ENCODE measurements at regions not wholly inside any gene's neighbourhood (a gene's known extent, or its start where the extent isn't known, plus 50 kb on each side); places are given as distances from the start of the nearest gene placed in this dataset.
A peak's percentile ranks its signal among the peaks of the same experiment; 100 is the strongest.

DNA sequence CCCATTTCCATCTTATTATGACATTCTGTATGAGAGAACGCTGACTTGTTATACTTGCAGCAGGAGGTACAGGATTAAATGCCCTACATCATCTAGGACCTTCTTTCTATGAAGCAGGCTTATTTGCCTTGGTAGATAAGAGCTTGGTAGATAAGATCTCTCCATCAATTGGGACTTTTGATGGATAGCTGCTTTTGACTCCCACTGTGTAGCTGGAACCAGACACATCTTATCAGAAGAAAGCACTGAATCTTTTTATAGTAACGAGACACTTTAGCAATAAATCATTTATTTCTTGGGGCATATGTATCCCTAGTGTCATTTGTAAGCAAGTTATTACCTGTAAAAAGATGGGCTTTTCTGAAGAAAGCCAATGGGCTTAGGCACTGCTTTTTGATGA, 613.9 kb downstream of the TECRL start:
- no peak for FAIRE-seq

GRCh38 chr4:63790377-63790776, 618.9 kb downstream of the TECRL start:
- no peak for FAIRE-seq

- FAIRE-seq = no peak
These were observed 621.0 kb downstream of the TECRL start for GRCh38 chr4:63788271-63788670.

DNA sequence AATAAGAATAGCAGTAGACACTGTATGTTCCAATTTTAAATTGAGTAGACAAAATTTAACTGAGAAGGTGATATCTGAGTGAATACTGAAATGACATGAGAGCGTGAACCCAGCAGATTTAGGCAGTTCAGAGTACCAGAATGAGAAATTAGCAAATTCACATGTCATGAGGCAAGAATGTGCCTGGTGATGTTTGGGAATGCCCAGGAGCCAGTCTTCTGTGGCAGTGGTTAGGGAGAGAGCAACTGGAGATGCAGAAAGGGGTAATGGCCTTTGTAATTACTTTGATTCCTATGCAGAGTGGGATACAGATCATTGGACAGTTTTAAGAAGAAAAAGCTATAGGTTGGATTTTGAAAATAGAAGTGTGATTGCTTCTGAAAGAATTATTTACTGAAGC, 621.9 kb downstream of the TECRL start:
- FAIRE-seq = no peak

DNA sequence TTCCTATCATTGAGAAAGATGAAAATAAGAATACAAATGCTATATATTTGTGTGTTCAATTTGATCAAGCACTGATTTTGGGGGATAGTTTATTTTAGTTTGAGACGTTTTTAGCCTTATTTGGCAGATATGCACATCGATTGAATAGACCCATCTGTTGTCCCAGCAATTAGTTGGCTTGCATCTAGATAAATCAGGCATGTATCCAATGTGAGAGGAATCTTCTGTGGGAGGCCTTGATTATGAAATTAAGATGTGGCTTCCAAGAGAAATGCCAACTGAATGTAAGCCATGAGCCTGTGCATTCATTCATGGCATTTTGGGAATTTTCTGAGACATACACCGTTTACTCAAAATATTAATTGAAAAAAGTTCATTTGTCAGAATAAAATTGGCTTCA, 623.1 kb downstream of the TECRL start:
- FAIRE-seq = no peak

- FAIRE-seq = no peak
These were observed 624.4 kb downstream of the TECRL start for GRCh38 chr4:63784822-63785221.

DNA sequence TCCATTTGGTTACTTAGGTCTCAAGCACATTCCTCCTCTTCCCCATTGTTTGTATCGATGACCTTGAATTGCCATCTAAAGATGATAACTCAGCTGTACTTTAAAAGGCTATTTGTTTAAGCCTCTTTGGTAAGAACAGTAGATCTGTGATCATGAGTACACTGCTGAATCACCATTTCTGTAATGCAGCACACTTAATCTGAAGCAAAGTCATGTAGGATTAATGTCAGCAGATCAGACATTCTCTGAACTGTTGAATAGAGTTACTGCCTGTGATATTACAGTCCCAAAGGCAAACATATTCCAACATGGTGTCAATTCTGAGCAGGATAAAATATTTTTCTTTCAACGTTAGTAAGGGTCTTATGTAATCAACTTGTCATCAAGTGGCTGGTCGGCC, 631.6 kb downstream of the TECRL start:
- FAIRE-seq = no peak

- no peak for FAIRE-seq
These were observed 644.9 kb downstream of the TECRL start for GRCh38 chr4:63764400-63764799.

DNA sequence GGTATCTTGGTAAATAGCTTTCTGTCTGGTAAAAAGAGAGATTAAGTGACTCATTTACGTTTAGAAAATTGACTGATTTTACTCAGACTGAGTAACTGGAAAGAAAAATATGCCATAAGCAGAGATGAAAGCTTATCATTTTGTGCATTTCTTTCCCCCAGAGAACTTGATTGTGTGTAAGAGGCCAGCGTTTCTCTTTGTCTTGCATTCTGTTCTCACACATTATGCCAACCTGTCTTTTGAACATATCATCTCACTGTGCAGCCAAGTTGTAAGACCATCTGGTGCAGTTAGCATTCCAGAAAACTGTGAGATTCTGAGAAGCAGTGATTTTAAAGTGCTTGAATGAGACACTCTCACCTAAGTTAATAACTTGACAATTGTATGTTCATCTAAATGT, 651.3 kb downstream of the TECRL start:
- no peak for FAIRE-seq

DNA sequence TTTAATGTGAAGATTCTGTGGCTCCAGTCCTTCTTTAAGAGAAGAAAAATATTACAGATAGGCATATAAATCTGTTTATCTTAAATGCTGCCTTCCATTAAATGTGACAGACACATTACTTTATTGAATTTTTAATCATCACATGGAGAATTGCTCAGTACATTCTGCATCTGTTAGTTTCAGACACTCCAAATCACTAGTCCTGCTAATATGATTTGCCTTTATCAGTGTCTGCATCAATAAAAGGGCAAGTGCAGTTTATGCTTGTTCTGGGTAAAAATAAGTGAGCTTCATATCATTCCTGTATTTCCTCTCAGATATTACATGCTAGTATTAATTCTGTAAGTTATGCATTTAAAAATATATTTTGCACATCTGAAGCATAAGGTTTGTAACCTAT, 666.4 kb downstream of the TECRL start:
- FAIRE-seq = no peak

GRCh38 chr4:63729519-63729918, 679.7 kb downstream of the TECRL start:
- peak; percentile 47 for FAIRE-seq

DNA sequence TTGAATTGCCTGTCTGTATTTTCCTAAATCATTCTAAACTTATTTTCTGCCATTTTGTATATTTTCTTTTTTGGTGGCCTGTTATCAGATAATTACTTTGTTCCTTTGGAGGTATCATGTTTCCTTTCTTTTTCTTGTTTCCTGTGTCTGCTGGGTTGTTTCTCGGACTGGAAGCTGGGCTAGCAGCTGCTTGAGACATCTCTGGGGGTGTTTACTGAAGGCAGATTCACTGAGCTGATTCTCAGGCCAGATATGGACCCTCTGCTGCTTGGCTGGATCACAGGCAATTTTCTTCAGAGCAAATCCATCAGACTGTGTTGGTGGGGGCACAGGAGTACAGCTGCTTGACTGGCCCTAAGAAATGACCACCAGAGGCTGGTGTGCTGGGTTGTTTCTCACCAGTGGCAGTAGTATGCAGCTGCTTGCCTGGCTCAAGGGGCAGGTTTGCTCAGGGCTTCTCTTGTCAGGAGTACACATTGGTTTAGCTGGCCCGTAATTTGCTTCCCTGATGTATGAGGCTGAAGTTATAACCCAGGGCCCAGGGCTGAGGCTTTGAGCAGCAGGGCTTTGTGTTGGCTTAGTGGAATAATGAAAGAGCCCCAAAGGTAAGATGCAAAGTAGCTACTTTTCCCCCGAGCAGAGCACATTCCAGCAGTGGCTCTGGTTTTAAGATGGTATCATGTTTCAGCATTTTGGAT, 680.6 kb downstream of the TECRL start:
- no peak for FAIRE-seq

- no peak for FAIRE-seq
These were observed 691.9 kb downstream of the TECRL start for GRCh38 chr4:63717384-63717783.

GRCh38 chr4:63708661-63709060, 700.6 kb downstream of the TECRL start:
- no peak for FAIRE-seq

GRCh38 chr4:63700569-63700968, 708.7 kb downstream of the TECRL start:
- no peak for FAIRE-seq

DNA sequence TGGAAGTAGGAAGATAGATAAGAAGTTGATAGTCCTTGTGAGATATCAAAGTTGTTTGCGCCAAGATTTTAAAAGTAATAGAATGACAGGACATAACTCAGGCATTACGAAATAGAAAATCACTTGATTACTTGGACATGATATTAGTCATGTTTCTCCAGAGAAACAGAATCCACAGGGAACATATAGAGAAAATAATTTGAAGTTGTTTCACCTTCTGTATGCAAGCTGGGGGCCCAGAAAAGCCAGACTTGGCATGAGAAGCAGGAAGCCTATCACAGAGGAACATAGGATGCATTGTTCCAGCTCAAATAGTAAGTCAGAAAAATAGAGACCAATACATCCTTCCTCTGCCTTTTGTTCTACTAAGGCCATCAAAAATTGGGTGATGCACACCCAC, 715.9 kb downstream of the TECRL start:
- FAIRE-seq = no peak

- no peak for FAIRE-seq
These were observed 730.8 kb downstream of the TECRL start for GRCh38 chr4:63678358-63678931.

- FAIRE-seq = no peak
These were observed 738.5 kb downstream of the TECRL start for GRCh38 chr4:63670735-63671134.

DNA sequence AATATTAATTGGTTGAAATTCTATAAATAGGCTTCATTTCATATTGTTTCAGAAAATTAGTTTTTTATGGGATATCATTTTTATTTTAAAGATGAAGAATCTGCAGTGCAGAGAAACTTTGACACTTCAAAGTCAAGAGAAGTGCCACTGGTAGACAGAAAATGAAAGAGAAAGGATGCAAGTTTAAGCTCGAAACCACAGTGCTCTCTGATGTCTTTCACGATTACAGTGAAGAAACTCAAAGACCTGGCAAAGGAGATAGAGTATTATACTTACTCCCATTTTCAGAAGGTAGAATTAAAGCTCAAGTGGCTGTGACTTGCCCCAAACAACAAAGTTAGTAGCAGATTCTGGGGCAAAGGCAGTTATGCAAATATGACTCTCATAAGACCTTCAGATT, 745.4 kb downstream of the TECRL start:
- FAIRE-seq = no peak

GRCh38 chr4:63644396-63644795, 764.9 kb downstream of the TECRL start:
- FAIRE-seq = no peak

GRCh38 chr4:63637270-63637669, 772.0 kb downstream of the TECRL start:
- FAIRE-seq = no peak

DNA sequence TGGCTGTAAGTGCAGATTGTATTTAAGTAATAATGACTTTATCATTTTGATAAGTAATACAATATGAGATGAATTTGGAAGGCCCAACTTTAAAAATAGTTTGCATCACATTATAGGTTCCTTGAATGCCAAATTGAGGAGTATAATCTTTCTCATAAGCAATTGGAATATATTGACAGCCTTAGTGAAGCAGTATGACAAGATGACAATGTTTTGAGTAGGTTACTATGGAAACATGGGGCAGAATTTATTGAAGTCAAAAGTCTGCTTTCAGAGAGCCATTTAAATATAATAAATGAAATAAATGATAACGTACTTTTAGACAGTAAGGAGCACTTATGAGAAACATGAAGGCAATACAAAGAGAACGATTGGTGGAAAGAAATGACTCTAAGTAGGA, 776.4 kb downstream of the TECRL start:
- FAIRE-seq = no peak

- FAIRE-seq = no peak
These were observed 789.0 kb downstream of the TECRL start for GRCh38 chr4:63620271-63620670.

DNA sequence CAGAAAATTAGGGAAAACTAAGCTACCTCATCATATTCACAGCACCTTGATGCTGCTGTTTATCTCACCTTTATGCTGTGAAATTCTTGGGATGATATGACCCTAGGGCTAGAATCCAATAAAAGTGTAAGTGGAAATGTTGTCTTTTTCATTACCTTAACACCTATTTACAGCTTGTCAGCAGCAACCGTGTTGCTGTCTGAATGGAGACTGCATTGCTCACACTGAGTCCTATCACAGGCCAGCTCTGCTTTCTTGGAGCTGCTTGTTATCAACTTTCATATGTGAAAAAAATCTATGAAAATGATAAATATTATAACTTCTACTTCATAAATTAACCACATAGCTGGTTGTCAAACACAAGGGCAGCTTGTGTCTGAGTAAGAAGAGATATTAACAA, 789.5 kb downstream of the TECRL start:
- FAIRE-seq = no peak
